ENCODE measurements at regions not wholly inside any gene's neighbourhood (a gene's known extent, or its start where the extent isn't known, plus 50 kb on each side); places are given as distances from the start of the nearest gene placed in this dataset.

DNA sequence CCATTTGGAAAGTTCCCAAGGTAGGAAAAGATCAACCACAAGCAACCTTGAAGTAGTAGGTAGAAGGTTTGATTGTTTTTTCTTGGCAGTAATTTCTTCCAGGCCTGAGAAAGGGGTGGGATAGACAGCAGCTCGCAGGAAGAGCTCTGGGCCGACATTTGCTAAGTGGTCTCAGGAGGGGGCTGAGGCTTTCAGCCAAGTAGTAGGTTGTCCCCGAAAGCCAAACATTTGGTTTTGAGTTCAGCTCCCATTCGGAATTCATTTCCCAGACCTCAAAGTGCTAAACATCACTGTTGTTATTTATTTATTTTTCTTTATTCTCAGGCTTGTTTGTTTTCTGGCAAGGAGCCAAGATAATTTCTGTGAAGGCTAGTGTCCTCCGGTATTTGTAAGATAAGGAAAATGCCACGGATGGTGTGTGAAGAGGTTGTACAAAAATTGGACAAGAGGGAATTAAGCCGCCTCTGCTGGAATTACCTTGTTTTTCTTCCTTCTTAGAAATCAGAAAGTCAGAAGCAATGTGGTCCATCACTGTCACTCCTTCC lies 112.1 kb downstream of the KIF4B start:
- H3K23ac ChIP-seq (ENCODE audit: low read depth, low read length), result no peak overlapping the region
- DNase-seq (no peak), ATAC-seq (ENCODE audit: low read depth) (no peak)
- H3K9me3 ChIP-seq (ENCODE audit: control insufficient read depth, insufficient read depth, low read length), result no peaks in the 10 kb centered on the region; the same call in 1 of the 2 replicates
- dilution Hi-C loops (cut with HindIII; ENCODE audit: low sequenced_read_pairs, unreplicated experiment) (no loop called here), in situ Hi-C loops (cut with MboI; ENCODE audit: low sequenced_read_pairs) (no loop called here), intact Hi-C loops (cut with micrococcal nuclease) (no loop called here)
- ChIA-PET CTCF (no interaction called here), POLR2A (ENCODE audit: unreplicated experiment) (no interaction called here)
- no peak overlapping the region for H3K18ac ChIP-seq (ENCODE audit: low read depth, low read length)
- no peak overlapping the region for H3K4me2 ChIP-seq (ENCODE audit: low read depth, low read length)
- no peak overlapping the region for H4K5ac ChIP-seq (ENCODE audit: low read depth, low read length)
- H2AFZ ChIP-seq (replicated peaks; ENCODE audit: low read length, poor library complexity), result no peak overlapping the region
- no peak overlapping the region for H4K8ac ChIP-seq (ENCODE audit: low read depth in 2 of 2, low read length in 2 of 2)
- no peak overlapping the region for H3K9ac ChIP-seq (ENCODE audit: low read depth, low read length)
- H2BK120ac ChIP-seq (ENCODE audit: low read depth, low read length), result no peak overlapping the region
- no peak overlapping the region for H2AK5ac ChIP-seq (ENCODE audit: low read depth, low read length)
- no peaks in the 10 kb centered on the region for H3K79me1 ChIP-seq (ENCODE audit: low read depth in 1 of 2, low read length in 2 of 2)
- no CpG with 5 or more reads among the region's 7 CpGs for WGBS, 2 experiments (ENCODE audit: extremely low coverage in 2 of 2, insufficient read length in 1 of 2)
- no peaks in the 10 kb centered on the region for H3K36me3 ChIP-seq (ENCODE audit: control insufficient read depth, insufficient read depth, low read length)
- H2AK9ac ChIP-seq (replicated peaks; ENCODE audit: low read depth, low read length, poor library complexity), result no peak overlapping the region
- H3K56ac ChIP-seq (ENCODE audit: extremely low read depth, insufficient read depth, low read length), result no peak overlapping the region
- no peak overlapping the region for H3K4ac ChIP-seq (ENCODE audit: low read depth, low read length)
- TF ChIP-seq CHD1 (IDR thresholded peaks at IDR 0.05; ENCODE audit: low read depth, low read length) (no peak), RFX5 (IDR thresholded peaks at IDR 0.05; ENCODE audit: low read depth, low read length) (no peak), MXI1 (IDR thresholded peaks at IDR 0.05; ENCODE audit: borderline replicate concordance, low read depth, low read length) (no peak), MAZ (IDR thresholded peaks at IDR 0.05; ENCODE audit: borderline replicate concordance, low read depth, low read length) (no peak), CEBPB (IDR thresholded peaks at IDR 0.05; ENCODE audit: low read depth, low read length) (no peak), BHLHE40 (IDR thresholded peaks at IDR 0.05; ENCODE audit: low read depth, low read length) (no peak)
- H3K14ac ChIP-seq (replicated peaks; ENCODE audit: low read depth, low read length), result no peak overlapping the region
- no peak overlapping the region for H2BK15ac ChIP-seq (ENCODE audit: low read depth, low read length)
- H3K4me3 ChIP-seq (ENCODE audit: insufficient read depth, low read depth, low read length), result no peak overlapping the region
- no peaks in the 10 kb centered on the region for H3K4me1 ChIP-seq (ENCODE audit: control insufficient read depth, insufficient read depth, low read length)
- H3K27me3 ChIP-seq (ENCODE audit: control insufficient read depth, insufficient read depth, low read length), result no peaks in the 10 kb centered on the region
- no peaks in the 10 kb centered on the region for H4K20me1 ChIP-seq (ENCODE audit: insufficient read depth, low read length)
- H3K27ac ChIP-seq (ENCODE audit: insufficient read depth, low read length), result no peak overlapping the region
- H2BK5ac ChIP-seq (ENCODE audit: low read depth, low read length, poor library complexity, severe bottlenecking), result no peak overlapping the region
- no TSS peak for BruUV-seq (replicated peaks)
- H3K9me1 ChIP-seq (ENCODE audit: insufficient read depth, low read length), result no peaks in the 10 kb centered on the region
- no peak overlapping the region for H2BK20ac ChIP-seq (ENCODE audit: low read depth, low read length)
- no peak overlapping the region for H4K91ac ChIP-seq (ENCODE audit: insufficient read depth, low read depth, low read length)
